IPS-NIHi7 (cell line): ENCODE measurements at regions not wholly inside any gene's neighbourhood (a gene's known extent, or its start where the extent isn't known, plus 50 kb on each side); places are given as distances from the start of the nearest gene placed in this dataset.
"Not testable (repeated sequence)": the region's sequence is repeated elsewhere in the genome, so short reads cannot be mapped to it uniquely, and the experiment has no call there.

ENCODE experiments used
- DNase-seq: peaks from one replicate; pipeline ENCODE4 v3.0.0; 2012; ENCODE audit warnings: mixed read lengths; ENCODE audit errors: extremely low spot score

DNA sequence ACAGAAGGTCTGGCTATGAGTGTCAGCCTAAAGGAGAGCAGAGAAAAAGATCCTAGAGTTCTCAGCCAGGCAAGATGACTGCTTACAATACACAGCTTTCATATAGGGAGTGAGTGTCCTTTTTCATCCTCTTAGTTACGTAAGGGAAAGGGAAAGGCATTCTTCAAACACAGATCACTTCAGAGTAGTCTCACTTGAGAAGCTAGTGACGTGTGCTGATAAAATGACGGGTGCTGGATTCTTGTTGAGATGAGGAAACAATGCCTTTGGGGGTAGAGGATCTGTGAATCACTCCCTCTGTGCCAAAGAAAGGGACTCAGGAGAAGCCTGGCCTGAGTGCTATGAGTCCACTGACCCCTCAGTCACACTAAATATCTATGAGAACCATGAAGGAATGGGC, 117.3 kb downstream of the QRSL1 start:
- peak; percentile 18 for DNase-seq

DNA sequence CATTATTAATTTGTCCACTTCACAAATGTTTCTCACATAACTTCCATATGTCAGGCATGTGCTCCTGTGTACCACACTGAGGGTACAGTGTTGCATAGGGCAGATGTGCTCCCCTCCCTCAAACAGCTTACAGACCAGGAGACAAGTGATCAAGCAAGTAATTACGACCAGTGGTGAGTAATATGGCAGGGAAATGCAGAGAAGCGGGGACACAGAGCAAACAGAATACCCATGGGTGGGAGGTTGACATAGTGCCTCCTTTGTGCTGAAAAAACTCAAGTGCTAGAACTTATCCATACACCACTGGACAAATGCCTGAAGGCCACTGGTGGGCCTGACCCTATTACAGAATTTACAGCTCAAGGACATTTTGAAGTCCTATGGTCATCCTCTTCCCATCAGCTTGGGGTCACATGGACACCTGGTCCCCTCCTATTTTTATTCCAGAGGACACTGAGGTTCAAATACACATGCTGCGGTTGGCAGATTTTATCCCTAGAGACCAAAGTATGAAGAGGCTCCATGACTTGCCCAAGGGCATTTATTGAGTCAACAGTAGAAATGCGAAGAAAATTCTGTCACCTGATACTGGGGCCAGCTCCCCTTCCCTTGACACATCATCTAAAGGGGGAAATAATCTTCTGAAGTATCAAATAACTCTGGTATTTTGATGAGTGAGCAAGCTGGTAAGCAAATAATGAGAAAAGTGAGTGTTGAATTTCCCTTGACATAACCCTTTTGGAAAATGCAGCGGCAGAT, 116.6 kb downstream of the QRSL1 start:
- no peak for DNase-seq

DNA sequence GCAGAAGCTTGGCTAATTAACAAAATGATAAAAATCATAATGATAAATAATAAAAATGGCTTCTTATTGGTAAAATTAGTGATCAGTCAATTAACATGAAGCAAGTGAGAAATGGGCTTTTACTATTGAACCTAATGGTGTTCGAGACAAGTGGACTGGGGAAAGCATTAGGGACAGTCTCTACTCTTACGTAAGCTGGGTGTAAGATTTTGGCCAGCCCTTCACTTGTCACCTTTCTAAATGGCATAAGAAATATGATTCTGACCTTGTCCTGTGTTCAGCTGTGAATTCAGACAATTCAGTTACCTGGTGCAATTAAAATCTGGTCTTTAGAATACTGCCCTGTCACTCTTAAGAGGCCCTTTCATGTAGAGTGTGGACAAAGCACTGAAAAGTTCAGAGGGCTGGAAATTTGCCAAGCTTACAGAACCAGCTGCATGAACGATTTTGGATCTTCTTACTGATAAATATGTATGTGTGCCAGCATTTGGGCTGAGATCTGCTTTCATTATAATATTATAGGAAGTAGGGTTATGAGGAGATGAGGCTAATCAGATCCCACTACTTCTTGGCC, 115.9 kb downstream of the QRSL1 start:
- DNase-seq, result no peak

DNA sequence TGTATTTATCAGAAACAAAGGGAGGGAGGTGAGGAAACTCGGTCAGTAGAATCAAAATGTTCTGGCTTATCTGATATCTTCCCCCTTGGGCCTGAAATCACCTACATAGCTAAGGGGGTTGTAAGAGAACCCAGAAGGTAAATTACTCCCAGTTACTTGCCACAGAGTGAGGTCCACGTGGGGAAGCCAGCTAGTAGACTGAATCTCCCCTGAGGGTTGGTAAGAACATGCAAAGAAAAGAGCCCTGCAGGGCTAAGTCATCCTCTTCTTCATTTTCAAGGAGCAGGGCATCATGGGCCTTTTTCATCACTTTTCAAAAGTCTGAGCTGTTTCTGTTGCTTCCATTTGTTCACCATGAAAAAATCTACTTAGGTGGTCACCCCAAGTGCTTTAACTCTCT, 115.4 kb downstream of the QRSL1 start:
- no peak for DNase-seq

DNA sequence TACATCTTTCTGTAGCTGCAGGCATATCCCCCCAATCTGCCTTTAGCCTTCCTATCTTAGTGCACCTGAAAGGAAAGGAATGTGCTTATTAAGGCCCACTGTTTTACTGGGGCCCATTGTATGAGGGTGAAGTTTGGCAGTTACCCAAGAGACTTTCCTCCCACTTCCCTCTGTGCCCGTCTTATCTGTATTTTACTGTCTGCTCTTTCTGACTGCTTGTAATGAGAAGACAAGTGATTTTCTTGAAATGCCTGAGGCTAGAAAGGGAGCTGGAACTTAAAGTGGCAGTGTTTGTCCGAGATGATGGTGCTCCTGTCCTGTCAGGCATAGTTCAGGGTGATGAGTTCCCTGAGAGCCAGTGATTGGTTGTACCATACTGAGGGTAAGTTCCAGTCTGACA, 114.7 kb downstream of the QRSL1 start:
- not testable (repeated sequence) for DNase-seq

DNA sequence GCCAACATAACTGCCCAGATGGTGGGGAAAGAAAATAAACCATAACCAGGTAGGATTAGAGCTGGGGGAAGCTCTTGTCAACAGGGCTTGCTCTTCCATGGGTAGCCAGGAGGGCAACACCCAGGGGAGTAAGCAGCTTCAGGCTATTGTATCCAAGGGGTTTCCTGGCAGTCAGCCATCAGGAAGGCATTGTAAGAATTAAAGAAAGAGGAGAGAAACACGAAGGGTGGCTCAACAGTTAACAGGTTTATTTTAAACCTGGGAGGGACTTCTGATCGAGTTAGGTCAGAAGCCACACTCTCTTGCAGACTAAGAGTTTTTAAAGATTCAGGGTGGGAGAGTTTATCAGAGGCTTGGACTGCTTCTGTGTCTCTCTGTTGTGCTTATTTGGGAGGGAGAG, 114.2 kb downstream of the QRSL1 start:
- DNase-seq, result no peak

DNA sequence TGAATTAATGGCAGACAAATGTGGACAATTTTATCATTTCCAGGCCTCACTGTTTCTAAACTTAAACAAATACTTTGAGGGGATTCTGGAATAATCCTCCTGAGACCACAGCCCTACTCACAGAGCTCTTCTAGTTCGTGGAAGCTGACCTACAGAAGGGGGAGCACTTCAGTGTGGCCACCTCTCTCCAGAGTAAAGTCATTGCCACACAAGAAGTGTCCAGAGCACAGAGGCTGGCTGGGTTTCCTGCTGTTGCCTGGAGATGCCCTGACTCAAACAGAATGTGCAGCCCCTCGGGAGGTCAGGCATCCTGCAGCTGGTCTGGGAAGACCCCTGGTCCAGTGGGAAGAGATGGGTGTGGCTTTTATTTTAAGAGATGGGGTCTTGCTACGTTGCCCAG, 110.9 kb downstream of the QRSL1 start:
- no peak for DNase-seq

DNA sequence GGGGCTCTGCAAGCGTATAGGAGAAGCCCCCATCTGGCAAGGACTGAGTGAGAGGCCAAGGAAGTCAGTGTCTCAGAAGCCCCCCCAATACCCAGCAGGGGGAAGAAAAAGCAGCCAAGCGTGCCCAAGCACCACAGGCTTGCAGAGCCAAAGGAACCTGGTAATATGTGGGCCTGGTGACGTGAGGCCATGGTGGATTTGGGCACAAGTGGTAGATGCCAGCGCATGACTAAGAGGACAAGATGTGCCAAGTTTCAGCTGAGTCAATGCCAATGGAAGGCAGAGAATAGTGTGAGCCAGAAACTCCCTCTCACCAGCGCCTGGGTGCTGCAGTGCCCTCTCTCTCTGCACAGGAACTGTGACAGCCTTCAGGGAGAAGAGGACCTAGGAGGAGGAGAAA, 110.0 kb downstream of the QRSL1 start:
- no peak for DNase-seq

DNA sequence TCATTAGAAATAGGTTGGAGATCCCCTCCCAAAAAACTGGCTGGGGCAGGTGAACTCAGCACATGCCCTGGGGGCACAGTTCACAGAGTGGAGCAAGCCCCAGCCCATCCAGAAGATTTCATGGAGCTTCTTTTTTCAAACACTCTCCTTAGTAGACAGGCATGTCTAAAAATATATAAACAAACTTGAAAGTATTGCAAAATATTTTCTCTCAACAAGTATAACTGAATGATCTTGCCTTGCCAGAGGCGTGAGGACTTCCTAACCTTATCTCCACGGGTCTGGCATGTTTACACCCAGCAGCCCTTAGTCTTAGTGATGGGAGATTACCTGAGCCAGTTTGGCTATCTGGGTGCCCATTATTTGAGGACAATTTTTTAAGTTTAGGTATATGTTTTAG, 107.1 kb downstream of the QRSL1 start:
- no peak for DNase-seq

DNA sequence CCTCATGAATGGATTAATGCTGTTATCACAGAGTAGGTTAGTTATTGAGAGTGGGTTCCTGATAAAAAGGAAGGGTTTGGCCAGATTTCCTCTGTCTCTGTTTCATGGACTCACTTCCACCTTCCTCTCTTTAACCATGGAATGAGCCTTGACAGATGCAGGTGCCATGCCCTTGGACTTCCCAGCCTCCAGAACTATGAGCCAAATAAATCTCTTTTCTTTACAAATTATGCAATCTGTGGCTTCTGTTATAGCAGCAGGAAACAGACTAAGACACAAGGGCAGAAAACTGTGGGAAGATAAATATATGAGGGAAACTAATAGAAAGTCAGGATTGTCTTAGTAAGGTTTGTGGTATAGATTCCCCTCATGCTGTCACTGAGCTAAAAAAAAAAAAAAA, 106.5 kb downstream of the QRSL1 start:
- DNase-seq, result no peak

DNA sequence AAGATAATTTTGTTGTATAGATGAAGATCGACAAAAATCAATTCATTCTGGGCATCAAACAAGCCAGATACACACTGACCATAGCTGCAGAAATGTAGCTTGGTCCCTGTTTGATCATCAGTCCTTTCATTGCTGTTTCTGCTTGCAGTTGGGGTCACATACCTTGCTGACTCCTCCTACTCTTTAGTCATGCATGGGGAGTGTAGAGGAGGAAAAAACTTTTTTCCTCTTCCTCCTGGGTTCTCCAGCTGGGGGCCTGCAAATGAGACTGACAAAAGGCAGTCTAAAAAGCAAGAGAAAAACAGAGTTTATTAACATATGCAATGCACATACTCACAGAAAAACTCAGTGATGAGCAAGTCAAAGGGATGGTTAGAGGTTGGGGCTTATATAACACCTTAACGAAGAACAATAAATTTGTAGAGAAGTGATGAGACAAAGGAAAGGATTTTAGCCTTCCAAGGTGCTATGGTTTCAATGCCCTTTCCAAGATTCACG, 105.8 kb downstream of the QRSL1 start:
- peak; percentile 34 for DNase-seq

DNA sequence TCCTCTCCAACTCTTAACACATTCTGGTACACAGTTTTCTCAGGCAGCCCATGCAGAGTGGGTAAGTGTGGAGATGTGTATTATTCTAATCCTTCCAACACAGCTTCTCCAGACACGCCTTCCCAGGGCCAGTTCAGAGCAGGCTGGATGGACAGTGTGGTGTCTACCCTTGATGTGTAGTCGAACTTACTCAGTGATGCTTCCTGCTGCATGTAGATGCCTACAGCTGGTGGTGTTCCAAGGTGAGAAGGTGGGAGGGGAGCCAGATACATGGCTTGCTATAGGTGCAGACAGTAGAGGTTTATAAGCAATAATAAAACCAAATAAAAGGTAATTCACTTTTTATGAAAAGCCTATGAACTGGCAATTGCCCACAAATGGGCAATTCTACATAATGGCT, 104.0 kb downstream of the QRSL1 start:
- no peak for DNase-seq

DNA sequence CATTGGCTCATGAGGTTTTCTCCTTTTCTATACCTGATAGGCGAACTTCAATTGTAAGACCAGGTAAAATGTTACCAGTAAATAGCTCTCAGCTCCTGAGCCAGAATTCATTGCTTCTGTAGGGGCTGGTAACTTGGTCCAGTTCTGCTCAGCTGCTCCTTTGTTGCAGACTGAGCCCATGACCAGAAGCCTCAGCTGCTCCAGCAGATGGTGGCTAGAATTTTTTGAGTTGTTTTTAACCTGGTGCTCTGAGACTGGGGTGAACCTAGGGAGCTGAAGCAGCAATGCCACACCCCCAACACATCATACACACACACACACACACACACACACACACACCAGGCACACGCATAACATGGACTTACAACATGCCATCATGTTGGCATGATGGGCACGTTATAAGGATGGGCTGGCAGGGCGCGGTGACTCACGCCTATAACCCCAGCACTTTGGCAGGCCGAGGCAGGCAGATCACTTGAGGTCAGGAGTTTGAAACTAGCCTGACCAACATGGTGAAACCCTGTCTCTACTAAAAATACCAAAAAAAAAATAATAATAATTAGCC, 103.1 kb downstream of the QRSL1 start:
- DNase-seq, result no peak

DNA sequence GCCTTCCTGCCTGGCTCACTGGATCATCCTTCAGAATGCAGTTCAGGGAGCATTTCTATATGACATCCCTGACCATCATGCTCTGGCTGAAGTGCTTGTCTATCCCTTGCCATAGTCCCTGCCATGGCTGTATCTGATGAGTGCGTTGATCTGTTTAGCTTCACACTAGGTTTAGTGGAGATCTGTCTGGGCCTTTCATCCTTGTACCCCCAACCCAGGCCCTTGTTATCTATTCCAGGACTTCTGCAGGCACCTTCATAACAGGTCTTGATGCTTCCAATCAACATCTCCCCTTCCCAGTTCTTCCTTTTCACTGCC, 102.4 kb downstream of the QRSL1 start:
- no peak for DNase-seq

DNA sequence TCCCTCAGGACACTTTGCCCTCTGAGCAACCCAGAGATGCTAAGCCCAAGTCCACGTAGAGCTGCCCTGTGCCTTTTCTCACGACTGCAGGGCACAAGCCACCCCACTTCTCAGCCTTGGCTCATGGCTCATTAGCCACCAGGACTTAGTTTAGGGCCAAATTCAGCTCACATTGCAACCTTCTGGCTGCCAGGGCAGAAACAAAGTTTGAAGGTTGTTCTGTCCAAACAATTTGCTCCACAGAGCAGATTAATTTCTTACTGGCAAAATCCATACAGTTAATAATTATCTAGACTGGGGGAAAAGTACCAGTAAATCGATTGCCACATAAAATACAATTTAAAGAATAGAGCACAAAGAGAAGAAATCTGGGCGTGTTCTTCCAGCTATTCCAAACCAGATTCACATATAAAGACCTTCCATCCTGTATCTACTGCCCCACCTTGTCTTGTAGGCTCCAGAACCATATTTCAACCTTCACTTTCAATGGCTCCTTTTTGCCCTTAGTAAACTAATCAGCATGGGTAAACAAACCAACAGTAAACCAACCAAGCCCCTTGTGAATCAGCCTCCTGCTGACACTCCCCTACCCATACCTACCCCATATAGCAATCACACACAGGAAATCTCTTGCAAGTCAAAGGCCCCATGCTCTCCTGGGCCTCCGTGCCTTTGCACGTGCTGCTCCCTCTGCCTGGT, 101.9 kb downstream of the QRSL1 start:
- DNase-seq, result no peak

DNA sequence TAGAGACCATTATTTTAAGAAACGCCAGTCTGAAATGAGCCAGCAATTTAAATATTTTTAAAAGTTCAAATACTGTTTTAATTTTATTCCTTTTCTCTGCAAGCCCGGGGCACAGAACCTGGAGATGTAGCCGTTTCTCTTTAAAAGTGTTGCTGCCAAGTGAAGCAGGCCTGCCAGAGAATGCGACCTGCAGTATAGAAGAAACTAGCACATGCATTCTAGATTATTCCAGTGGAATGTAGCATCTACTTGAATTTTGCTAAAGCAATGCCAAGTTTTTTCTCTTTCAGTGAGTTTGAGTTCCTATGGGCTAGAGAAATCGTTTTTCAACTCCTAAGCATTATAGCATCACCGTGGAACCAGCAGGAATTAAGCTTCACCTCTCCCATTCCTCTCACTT, 101.3 kb downstream of the QRSL1 start:
- no peak for DNase-seq

DNA sequence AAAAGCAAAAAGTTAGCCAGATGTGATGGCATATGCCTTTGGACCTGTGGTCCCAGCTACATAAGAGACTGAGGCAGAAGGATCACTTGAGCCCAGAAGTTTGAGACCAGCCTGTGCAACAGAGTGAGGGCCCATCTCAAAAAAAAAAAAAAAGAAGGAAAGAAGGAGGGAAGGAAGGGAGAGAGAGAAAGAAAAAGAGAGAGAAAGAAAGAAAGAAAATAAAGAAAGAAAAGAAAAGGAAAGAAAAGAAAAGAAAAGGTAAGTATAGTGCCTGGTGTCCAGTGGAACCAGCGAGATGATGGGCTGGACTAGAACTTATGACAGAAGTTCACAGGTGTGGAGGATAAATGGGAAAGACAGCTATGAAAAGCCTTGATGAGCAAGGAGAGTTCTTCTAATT, 100.9 kb downstream of the QRSL1 start:
- DNase-seq, result no peak

DNA sequence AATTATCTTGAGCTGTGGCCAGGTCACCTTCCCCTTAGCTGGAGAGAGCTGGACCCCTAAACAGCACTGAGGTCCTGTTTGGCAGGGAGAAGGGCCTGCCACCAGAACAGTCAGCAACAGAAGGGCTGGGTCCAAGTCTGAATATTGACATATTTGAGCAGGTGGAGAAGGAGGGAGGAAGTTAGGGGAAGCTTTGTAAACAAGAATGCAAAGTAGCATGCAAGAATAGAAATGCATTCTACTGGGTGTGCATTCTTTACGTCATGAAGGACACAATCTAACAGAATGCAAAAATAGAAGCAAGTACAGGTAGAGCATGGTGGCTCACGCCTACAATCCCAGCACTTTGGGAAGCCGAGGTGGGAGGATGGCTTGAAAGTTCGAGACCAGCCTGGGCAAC, 100.5 kb downstream of the QRSL1 start:
- DNase-seq, result no peak

DNA sequence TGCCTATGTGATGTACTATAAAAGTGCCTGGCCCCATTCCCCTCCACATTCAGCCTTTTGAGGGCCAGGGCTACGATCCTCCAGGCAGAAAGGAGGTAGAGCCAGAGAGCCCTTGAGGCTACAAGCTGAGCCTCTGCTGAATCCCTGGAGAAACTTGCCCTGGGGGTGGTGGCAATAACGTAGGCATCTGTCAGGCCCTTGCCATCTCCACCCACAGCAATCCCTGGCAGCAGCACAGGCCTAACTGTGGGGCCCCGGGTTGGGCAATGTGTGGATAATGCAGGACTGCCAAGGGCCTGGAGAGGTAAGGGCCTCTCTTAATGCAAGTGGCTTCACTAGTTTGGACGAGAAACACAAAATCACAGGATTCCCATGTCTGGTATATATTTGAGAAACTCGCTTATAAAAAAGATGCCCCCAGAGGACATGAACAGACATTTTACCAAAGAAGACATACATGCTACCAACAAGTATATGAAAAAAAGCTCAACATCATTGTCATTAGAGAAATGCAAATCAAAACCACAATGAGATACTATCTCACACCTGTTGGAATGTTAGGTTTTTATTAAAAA, 99.0 kb downstream of the QRSL1 start:
- no peak for DNase-seq

DNA sequence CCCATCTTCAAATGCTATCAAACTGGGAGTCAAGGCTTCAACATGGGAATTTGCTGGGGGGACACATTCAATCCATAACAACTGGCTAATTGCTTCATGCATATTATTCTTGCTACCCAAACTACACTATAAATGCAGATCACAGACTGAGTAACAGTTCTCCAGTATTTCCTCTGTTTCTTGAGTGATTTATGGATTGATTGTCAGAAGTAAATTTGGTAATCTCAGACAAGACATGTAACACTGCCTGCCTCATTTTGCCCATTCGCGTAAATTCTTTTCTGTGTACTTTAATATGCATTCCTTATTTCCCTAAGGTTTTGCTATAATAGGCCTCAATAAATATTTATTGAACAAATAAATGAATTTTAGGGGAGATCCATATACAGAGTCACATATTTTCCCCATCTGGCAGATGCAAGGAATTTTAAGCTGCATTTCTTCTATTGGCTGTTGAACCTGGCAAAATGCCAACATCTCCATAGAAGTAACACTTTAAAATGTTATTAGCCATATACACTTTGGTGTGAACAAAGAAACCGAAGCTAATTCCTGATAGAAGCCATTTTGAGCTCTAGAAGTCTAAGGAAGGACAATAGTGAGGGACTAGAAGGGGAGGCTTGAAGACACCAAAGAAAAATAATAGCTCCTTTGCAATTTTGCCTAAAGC, 98.2 kb downstream of the QRSL1 start:
- DNase-seq, result no peak

DNA sequence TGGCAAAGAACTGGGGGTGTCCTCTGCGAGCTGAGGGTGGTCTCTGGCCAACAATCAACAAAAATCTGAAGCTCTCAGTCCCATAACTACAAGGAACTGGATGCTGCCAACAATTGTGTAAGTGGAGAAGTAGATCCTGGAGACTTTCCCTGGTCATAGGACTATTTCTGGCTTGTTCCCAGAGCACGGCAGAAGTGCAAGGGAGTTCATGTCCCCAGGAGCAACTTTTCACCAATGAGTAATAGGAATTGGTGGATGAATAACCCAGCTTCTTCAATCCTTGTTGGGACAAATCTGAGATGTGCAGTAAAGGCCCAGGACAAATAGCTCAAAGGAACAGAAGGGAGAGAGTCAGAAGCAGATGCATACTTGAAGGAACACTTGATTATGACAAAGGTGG, 95.5 kb downstream of the QRSL1 start:
- DNase-seq, result no peak

DNA sequence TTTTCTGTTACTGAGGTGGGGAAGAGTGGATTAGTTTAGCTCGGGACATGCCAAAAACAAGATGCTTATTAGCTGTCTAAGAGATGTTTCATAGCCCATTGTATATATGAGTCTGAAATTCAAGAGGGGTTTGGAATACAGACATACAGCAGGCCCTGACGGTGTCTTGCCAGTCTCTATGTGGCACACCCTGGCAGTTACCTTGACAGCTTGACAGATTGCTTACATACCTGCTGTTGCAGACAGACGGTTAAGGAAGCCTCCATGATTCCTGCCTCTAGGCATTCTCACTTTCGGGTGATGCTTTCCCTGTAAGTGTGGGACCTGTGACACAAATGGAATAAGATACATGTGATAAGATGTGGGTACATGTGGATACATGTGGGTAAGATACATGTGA, 95.0 kb downstream of the QRSL1 start:
- DNase-seq, result no peak
